Liver (tissue), 7 donors: ENCODE measurements at regions not wholly inside any gene's neighbourhood (a gene's known extent, or its start where the extent isn't known, plus 50 kb on each side); places are given as distances from the start of the nearest gene placed in this dataset.

Source experiments
- DNase-seq: peaks from one replicate; pipeline ENCODE4 v3.0.0-alpha.2; 2017; ENCODE audit warnings: low spot score
- H3K27ac ChIP-seq, 2 donors: one replicate each; pipeline ENCODE4 v1.7.0; 2013; ENCODE audit warnings: inconsistent platforms in 2 of 2, low read length in 2 of 2, control low read depth in 1 of 2, low read depth in 1 of 2, mild to moderate bottlenecking in 1 of 2
- H3K27me3 ChIP-seq, 4 donors: one replicate each; pipeline versions ENCODE4 v1.6.1 to v1.7.0; 2013; ENCODE audit warnings: low read length in 3 of 4, inconsistent platforms in 1 of 4, mild to moderate bottlenecking in 1 of 4, moderate library complexity in 1 of 4; ENCODE audit not compliant: control insufficient read depth in 4 of 4, insufficient read depth in 4 of 4
- H3K36me3 ChIP-seq, 4 donors: one replicate each; pipeline versions ENCODE4 v1.6.1 to v1.7.0; 2013; ENCODE audit warnings: low read length in 3 of 4, mild to moderate bottlenecking in 3 of 4, low read depth in 1 of 4, moderate library complexity in 1 of 4; ENCODE audit not compliant: control insufficient read depth in 4 of 4, insufficient read depth in 3 of 4
- H3K4me1 ChIP-seq, 4 donors: one replicate each; pipeline versions ENCODE4 v1.6.1 to v1.7.0; 2013; ENCODE audit warnings: low read length in 3 of 4, mild to moderate bottlenecking in 3 of 4, moderate library complexity in 1 of 4; ENCODE audit not compliant: control insufficient read depth in 4 of 4, insufficient read depth in 4 of 4
- H3K4me3 ChIP-seq, 3 donors: one replicate each; pipeline versions ENCODE4 v1.6.1 to v1.7.0; 2013; ENCODE audit warnings: low read length in 3 of 3, control low read depth in 1 of 3, low read depth in 1 of 3, mild to moderate bottlenecking in 1 of 3
- H3K9ac ChIP-seq, 2 donors: one replicate each; pipeline ENCODE4 v1.7.0; 2013; ENCODE audit warnings: low read length in 2 of 2, mild to moderate bottlenecking in 2 of 2, moderate library complexity in 2 of 2, control low read depth in 1 of 2, low read depth in 1 of 2
- H3K9me3 ChIP-seq, 4 donors: one replicate each; pipeline versions ENCODE4 v1.6.1 to v1.7.0; 2013; ENCODE audit warnings: low read length in 3 of 4; ENCODE audit not compliant: control insufficient read depth in 4 of 4
- EGR1 ChIP-seq, 2 donors: IDR thresholded peaks; 2 replicates each; pipeline ENCODE4 v1.6.1; 2016 to 2018; ENCODE audit warnings: antibody characterized with exemption in 2 of 2, low read depth in 2 of 2
- FOXA1 ChIP-seq: IDR thresholded peaks from 2 replicates; pipeline ENCODE4 v1.6.1; 2016; ENCODE audit warnings: antibody characterized with exemption
- FOXA2 ChIP-seq: IDR thresholded peaks from 2 replicates; pipeline ENCODE4 v1.6.1; 2016; ENCODE audit warnings: antibody characterized with exemption
- GABPA ChIP-seq, 2 donors: IDR thresholded peaks in 1 of 2; conservative IDR thresholded peaks in 1 of 2; 2 replicates each; pipeline ENCODE4 v1.6.1; 2016; ENCODE audit warnings: antibody characterized with exemption in 2 of 2, mild to moderate bottlenecking in 1 of 2, moderate library complexity in 1 of 2
- HNF4A ChIP-seq, 2 donors: conservative IDR thresholded peaks; 2 replicates each; pipeline ENCODE4 v1.6.1; 2016; ENCODE audit warnings: antibody characterized with exemption in 2 of 2, mild to moderate bottlenecking in 2 of 2
- HNF4G ChIP-seq: IDR thresholded peaks from 2 replicates; pipeline ENCODE4 v1.6.1; 2016; ENCODE audit warnings: antibody characterized with exemption
- JUND ChIP-seq, 2 donors: IDR thresholded peaks; 2 replicates each; pipeline ENCODE4 v1.6.1; 2016; ENCODE audit warnings: antibody characterized with exemption in 2 of 2
- NR2F2 ChIP-seq: IDR thresholded peaks from 2 replicates; pipeline ENCODE4 v1.6.1; 2016; ENCODE audit warnings: antibody characterized with exemption
- RAD21 ChIP-seq, 2 donors: IDR thresholded peaks; 2 replicates each; pipeline ENCODE4 v1.6.1; 2016; ENCODE audit warnings: antibody characterized with exemption in 2 of 2, mild to moderate bottlenecking in 2 of 2
- SP1 ChIP-seq: IDR thresholded peaks from 2 replicates; pipeline ENCODE4 v1.6.1; 2018; ENCODE audit warnings: antibody characterized with exemption, mild to moderate bottlenecking
- TAF1 ChIP-seq: conservative IDR thresholded peaks from 2 replicates; pipeline ENCODE4 v1.6.1; 2016; ENCODE audit warnings: antibody characterized with exemption, mild to moderate bottlenecking
- WGBS: extraction: QIAGEN DNeasy Blood & Tissue Kit; methylation state at CpG from one replicate; pipeline ENCODE4 v1.1.7; 2013; 5-methylcytosine and 5-hydroxymethylcytosine counted together
- TF ChIP-seq, protein P1 (sequence below): IDR thresholded peaks from 2 replicates; pipeline ENCODE4 v1.6.1; 2016; ENCODE audit warnings: antibody characterized with exemption, mild to moderate bottlenecking
- TF ChIP-seq, protein P2 (sequence below): IDR thresholded peaks from 2 replicates; pipeline ENCODE4 v1.6.1; 2016; ENCODE audit warnings: antibody characterized with exemption
- TF ChIP-seq, protein P3 (sequence below): IDR thresholded peaks from 2 replicates; pipeline ENCODE4 v1.6.1; 2016; ENCODE audit warnings: antibody characterized with exemption
- TF ChIP-seq, protein P4 (sequence below): IDR thresholded peaks from 2 replicates; pipeline ENCODE4 v1.6.1; 2016; ENCODE audit warnings: antibody characterized with exemption
- donor health status: healthy.
- donor health status: healthy.
- donor health status: healthy.
- donor health status: healthy.

DNA sequence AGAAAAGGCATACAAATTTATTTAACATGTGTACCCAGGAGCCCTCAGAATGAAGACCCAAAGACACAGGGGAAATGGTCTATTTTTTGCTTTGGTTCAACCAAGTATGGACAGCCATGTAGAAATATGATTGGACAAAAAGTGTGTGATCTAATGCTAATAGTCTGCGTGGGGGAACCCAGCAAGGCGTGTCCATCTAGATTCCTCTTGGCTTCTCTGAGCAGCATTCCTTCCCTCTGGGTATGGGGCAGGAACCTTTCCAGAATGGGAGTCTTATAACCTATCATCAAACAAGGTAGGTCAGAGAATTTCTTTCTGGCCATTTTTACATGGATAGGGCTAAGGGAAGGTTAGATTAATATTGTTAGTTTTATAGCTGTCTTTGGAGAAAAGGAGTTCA, 698.2 kb downstream of the FGF9 start:
- H3K27ac ChIP-seq = no peak overlapping the region
- no peak overlapping the region for H3K9ac ChIP-seq
- no peaks in the 10 kb centered on the region for H3K27me3 ChIP-seq
- H3K4me1 ChIP-seq = no peaks in the 10 kb centered on the region
- peaks cover 0 to 9% (median 2%) of the 10 kb centered on the region in 4 donors for H3K9me3 ChIP-seq
- DNase-seq = no peak
- TF ChIP-seq SP1 = no peak
- no peak for TF ChIP-seq JUND (IDR thresholded peaks at IDR 0.05)
- no peak for TF ChIP-seq HNF4A (conservative IDR thresholded peaks at IDR 0.05)
- TF ChIP-seq HNF4G = no peak
- no peak for TF ChIP-seq FOXA2
- TF ChIP-seq TAF1 = no peak
- no peak for TF ChIP-seq NR2F2
- TF ChIP-seq, protein P1, sequence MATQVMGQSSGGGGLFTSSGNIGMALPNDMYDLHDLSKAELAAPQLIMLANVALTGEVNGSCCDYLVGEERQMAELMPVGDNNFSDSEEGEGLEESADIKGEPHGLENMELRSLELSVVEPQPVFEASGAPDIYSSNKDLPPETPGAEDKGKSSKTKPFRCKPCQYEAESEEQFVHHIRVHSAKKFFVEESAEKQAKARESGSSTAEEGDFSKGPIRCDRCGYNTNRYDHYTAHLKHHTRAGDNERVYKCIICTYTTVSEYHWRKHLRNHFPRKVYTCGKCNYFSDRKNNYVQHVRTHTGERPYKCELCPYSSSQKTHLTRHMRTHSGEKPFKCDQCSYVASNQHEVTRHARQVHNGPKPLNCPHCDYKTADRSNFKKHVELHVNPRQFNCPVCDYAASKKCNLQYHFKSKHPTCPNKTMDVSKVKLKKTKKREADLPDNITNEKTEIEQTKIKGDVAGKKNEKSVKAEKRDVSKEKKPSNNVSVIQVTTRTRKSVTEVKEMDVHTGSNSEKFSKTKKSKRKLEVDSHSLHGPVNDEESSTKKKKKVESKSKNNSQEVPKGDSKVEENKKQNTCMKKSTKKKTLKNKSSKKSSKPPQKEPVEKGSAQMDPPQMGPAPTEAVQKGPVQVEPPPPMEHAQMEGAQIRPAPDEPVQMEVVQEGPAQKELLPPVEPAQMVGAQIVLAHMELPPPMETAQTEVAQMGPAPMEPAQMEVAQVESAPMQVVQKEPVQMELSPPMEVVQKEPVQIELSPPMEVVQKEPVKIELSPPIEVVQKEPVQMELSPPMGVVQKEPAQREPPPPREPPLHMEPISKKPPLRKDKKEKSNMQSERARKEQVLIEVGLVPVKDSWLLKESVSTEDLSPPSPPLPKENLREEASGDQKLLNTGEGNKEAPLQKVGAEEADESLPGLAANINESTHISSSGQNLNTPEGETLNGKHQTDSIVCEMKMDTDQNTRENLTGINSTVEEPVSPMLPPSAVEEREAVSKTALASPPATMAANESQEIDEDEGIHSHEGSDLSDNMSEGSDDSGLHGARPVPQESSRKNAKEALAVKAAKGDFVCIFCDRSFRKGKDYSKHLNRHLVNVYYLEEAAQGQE = no peak
- TF ChIP-seq, protein P2, sequence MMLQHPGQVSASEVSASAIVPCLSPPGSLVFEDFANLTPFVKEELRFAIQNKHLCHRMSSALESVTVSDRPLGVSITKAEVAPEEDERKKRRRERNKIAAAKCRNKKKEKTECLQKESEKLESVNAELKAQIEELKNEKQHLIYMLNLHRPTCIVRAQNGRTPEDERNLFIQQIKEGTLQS = no peak
- no peak for TF ChIP-seq RAD21 (IDR thresholded peaks at IDR 0.05)
- TF ChIP-seq FOXA1 = no peak
- TF ChIP-seq, protein P3, sequence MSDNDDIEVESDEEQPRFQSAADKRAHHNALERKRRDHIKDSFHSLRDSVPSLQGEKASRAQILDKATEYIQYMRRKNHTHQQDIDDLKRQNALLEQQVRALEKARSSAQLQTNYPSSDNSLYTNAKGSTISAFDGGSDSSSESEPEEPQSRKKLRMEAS = no peak
- no peak for TF ChIP-seq EGR1 (IDR thresholded peaks at IDR 0.05; ENCODE audit: low read depth in 2 of 2)
- TF ChIP-seq GABPA (IDR thresholded peaks at IDR 0.05 in 1 of 2, conservative IDR thresholded peaks at IDR 0.05 in 1 of 2) = no peak
- TF ChIP-seq, protein P4, sequence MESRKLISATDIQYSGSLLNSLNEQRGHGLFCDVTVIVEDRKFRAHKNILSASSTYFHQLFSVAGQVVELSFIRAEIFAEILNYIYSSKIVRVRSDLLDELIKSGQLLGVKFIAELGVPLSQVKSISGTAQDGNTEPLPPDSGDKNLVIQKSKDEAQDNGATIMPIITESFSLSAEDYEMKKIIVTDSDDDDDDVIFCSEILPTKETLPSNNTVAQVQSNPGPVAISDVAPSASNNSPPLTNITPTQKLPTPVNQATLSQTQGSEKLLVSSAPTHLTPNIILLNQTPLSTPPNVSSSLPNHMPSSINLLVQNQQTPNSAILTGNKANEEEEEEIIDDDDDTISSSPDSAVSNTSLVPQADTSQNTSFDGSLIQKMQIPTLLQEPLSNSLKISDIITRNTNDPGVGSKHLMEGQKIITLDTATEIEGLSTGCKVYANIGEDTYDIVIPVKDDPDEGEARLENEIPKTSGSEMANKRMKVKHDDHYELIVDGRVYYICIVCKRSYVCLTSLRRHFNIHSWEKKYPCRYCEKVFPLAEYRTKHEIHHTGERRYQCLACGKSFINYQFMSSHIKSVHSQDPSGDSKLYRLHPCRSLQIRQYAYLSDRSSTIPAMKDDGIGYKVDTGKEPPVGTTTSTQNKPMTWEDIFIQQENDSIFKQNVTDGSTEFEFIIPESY = no peak
- no peaks in the 10 kb centered on the region for H3K36me3 ChIP-seq
- no peak overlapping the region for H3K4me3 ChIP-seq
- 83% methylated on average over 2 of the region's 2 CpGs for WGBS

DNA sequence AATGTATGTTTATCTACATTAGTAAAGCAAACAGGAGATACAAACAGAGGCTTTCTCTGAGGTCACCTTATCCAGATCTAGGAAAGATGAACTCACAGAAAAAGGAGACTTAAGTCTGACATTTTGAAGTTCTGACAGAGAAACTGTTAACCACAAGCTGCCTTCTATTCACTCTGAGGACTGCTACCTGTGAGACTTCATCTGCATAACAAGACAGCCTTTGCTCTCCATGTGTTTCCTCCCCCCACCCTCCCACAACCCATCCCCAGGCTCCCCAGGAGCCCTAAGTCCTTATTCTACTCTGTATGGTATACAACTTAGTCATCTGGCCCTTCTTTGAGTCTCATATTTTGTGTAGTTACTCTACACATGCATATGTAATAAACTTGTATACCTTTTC, 699.0 kb downstream of the FGF9 start:
- Histone ChIP-seq H3K27me3 (no peaks in the 10 kb centered on the region), H3K4me3 (no peak overlapping the region), H3K4me1 (no peaks in the 10 kb centered on the region), H3K36me3 (no peaks in the 10 kb centered on the region), H3K27ac (no peak overlapping the region), H3K9ac (no peak overlapping the region), H3K9me3 (peaks cover 0 to 9% (median under 1%) of the 10 kb centered on the region in 4 donors)
- TF ChIP-seq TAF1 = no peak
- TF ChIP-seq, protein P3 = no peak
- TF ChIP-seq, protein P4 = no peak
- DNase-seq = no peak
